HEK293 (cell line): ENCODE measurements at regions not wholly inside any gene's neighbourhood (a gene's known extent, or its start where the extent isn't known, plus 50 kb on each side); places are given as distances from the start of the nearest gene placed in this dataset.

Source experiments
- MEIS1 ChIP-seq: sonication (generic); formaldehyde crosslinking; IDR thresholded peaks from 2 replicates; pipeline ENCODE4 v1.8.1; 2022; ENCODE audit warnings: missing genetic modification reagents, mild to moderate bottlenecking, borderline replicate concordance
- REST ChIP-seq: fragments of 450-650 bp; formaldehyde crosslinking; IDR thresholded peaks from 2 replicates; pipeline ENCODE4 v1.5.1; 2016; ENCODE audit warnings: missing biosample characterization, missing genetic modification characterization
- TCF7L2 ChIP-seq: IDR thresholded peaks from 2 replicates; pipeline ENCODE4 v1.6.1; 2011; ENCODE audit warnings: low read depth, mild to moderate bottlenecking, inconsistent platforms, low read length, moderate library complexity, borderline replicate concordance
- ZBTB20 ChIP-seq: fragments of 450-650 bp; formaldehyde crosslinking; IDR thresholded peaks from 2 replicates; pipeline ENCODE4 v1.5.1; 2016; ENCODE audit warnings: missing biosample characterization, missing genetic modification characterization
- ZNF530 ChIP-seq: fragments of 450-650 bp; formaldehyde crosslinking; IDR thresholded peaks from 2 replicates; pipeline ENCODE4 v1.5.1; 2016; ENCODE audit warnings: low read depth, missing biosample characterization, missing genetic modification characterization
- TF ChIP-seq, protein P1 (sequence below): fragments of 450-650 bp; formaldehyde crosslinking; IDR thresholded peaks from 2 replicates; pipeline ENCODE4 v1.5.1; 2016; ENCODE audit warnings: missing biosample characterization, missing genetic modification characterization
- TF ChIP-seq, protein P2 (sequence below): fragments of 450-650 bp; formaldehyde crosslinking; IDR thresholded peaks from 2 replicates; pipeline ENCODE4 v1.5.1; 2016; ENCODE audit warnings: missing biosample characterization, missing genetic modification characterization
- TF ChIP-seq, protein P3 (sequence below): IDR thresholded peaks from 2 replicates; pipeline ENCODE4 v1.6.1; 2011; ENCODE audit warnings: mild to moderate bottlenecking, low read depth, low read length, borderline replicate concordance

DNA sequence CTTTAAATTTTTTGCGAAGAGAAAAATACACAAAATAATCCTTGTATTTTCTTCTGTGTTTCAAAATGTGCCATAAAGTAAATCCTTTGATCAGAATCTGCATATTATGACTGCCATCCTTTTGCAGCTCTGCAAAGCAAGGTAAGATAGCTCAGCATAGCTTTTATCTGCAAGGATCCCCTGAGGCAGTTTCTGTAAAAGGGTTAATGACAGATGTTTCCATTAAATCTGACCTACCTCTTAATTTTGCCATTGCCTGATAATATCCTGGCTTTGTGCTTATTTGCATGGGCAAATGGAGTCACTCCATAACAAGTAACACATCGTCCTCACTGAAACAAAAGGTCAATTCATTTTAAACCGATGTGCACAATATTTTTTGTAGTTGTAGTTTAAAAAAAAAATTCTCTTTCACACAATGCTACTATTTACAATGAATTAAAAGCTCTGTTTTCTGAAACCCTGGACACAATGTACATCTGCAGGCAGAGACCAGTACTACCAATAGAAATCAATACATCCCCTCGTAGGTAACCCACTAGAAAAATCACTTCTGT lies 108.5 kb upstream of the SOX5 start:
- TF ChIP-seq REST (tag by site-specific recombination): no peak
- TF ChIP-seq MEIS1 (CRISPR knock-in tag): no peak
- no peak for TF ChIP-seq ZBTB20
- TF ChIP-seq, protein P1, sequence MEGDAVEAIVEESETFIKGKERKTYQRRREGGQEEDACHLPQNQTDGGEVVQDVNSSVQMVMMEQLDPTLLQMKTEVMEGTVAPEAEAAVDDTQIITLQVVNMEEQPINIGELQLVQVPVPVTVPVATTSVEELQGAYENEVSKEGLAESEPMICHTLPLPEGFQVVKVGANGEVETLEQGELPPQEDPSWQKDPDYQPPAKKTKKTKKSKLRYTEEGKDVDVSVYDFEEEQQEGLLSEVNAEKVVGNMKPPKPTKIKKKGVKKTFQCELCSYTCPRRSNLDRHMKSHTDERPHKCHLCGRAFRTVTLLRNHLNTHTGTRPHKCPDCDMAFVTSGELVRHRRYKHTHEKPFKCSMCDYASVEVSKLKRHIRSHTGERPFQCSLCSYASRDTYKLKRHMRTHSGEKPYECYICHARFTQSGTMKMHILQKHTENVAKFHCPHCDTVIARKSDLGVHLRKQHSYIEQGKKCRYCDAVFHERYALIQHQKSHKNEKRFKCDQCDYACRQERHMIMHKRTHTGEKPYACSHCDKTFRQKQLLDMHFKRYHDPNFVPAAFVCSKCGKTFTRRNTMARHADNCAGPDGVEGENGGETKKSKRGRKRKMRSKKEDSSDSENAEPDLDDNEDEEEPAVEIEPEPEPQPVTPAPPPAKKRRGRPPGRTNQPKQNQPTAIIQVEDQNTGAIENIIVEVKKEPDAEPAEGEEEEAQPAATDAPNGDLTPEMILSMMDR: no peak
- TF ChIP-seq ZNF530 (tag by site-specific recombination): no peak
- no peak for TF ChIP-seq TCF7L2
- TF ChIP-seq, protein P2, sequence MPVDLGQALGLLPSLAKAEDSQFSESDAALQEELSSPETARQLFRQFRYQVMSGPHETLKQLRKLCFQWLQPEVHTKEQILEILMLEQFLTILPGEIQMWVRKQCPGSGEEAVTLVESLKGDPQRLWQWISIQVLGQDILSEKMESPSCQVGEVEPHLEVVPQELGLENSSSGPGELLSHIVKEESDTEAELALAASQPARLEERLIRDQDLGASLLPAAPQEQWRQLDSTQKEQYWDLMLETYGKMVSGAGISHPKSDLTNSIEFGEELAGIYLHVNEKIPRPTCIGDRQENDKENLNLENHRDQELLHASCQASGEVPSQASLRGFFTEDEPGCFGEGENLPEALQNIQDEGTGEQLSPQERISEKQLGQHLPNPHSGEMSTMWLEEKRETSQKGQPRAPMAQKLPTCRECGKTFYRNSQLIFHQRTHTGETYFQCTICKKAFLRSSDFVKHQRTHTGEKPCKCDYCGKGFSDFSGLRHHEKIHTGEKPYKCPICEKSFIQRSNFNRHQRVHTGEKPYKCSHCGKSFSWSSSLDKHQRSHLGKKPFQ (tag by site-specific recombination): no peak
- TF ChIP-seq, protein P3, sequence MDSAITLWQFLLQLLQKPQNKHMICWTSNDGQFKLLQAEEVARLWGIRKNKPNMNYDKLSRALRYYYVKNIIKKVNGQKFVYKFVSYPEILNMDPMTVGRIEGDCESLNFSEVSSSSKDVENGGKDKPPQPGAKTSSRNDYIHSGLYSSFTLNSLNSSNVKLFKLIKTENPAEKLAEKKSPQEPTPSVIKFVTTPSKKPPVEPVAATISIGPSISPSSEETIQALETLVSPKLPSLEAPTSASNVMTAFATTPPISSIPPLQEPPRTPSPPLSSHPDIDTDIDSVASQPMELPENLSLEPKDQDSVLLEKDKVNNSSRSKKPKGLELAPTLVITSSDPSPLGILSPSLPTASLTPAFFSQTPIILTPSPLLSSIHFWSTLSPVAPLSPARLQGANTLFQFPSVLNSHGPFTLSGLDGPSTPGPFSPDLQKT: no peak
